Neuronal stem cell (in vitro differentiated cells): ENCODE measurements at regions not wholly inside any gene's neighbourhood (a gene's known extent, or its start where the extent isn't known, plus 50 kb on each side); places are given as distances from the start of the nearest gene placed in this dataset.

ENCODE experiments used
- DNase-seq: peaks from one replicate; pipeline ENCODE4 v3.0.0-alpha.2; 2013; ENCODE audit warnings: low spot score
- H2AFZ ChIP-seq: one replicate; pipeline ENCODE4 v1.6.1; 2013; ENCODE audit warnings: mild to moderate bottlenecking, low read length, inconsistent platforms
- H2AK5ac ChIP-seq: 2 replicates; pipeline ENCODE4 v1.6.1; 2013; ENCODE audit warnings: low read depth, mild to moderate bottlenecking, inconsistent platforms, low read length, moderate library complexity, mixed read lengths
- H2BK120ac ChIP-seq: 2 replicates; pipeline ENCODE4 v1.6.1; 2013; ENCODE audit warnings: low read depth, mild to moderate bottlenecking, inconsistent platforms, low read length, moderate library complexity, mixed read lengths
- H2BK12ac ChIP-seq: one replicate; pipeline ENCODE4 v1.6.1; 2013; ENCODE audit warnings: low read length, inconsistent platforms
- H2BK15ac ChIP-seq: 2 replicates; pipeline ENCODE4 v1.6.1; 2013; ENCODE audit warnings: mild to moderate bottlenecking, low read length, inconsistent platforms, mixed read lengths
- H2BK5ac ChIP-seq: one replicate; pipeline ENCODE4 v1.6.1; 2013; ENCODE audit warnings: inconsistent platforms, mild to moderate bottlenecking, low read length, moderate library complexity
- H3K14ac ChIP-seq: one replicate; pipeline ENCODE4 v1.6.1; 2013; ENCODE audit warnings: low read length, inconsistent platforms
- H3K18ac ChIP-seq: 2 replicates; pipeline ENCODE4 v1.6.1; 2013; ENCODE audit warnings: low read length, inconsistent platforms
- H3K23ac ChIP-seq: 2 replicates; pipeline ENCODE4 v1.6.1; 2013; ENCODE audit warnings: low read depth, mild to moderate bottlenecking, mixed read lengths, low read length, inconsistent platforms; ENCODE audit not compliant: poor library complexity
- H3K27ac ChIP-seq: replicated peaks from 3 replicates; pipeline ENCODE4 v1.5.1; 2013; ENCODE audit warnings: low read length, inconsistent platforms
- H3K27me3 ChIP-seq, 3 experiments: 2 replicates each; pipeline ENCODE4 v1.6.1; 2013; ENCODE audit warnings: low read length in 3 of 3, mild to moderate bottlenecking in 2 of 3, inconsistent platforms in 1 of 3, low read depth in 1 of 3, mixed read lengths in 1 of 3, moderate library complexity in 1 of 3; ENCODE audit not compliant: control insufficient read depth in 3 of 3, insufficient read depth in 3 of 3
- H3K36me3 ChIP-seq, 2 donors: replicated peaks in 1 of 2; 2 replicates each; pipeline ENCODE4 v1.6.1; 2013; ENCODE audit warnings: low read length in 2 of 2; ENCODE audit not compliant: control insufficient read depth in 2 of 2, insufficient read depth in 2 of 2
- H3K4ac ChIP-seq: 2 replicates; pipeline ENCODE4 v1.6.1; 2013; ENCODE audit warnings: inconsistent platforms, mild to moderate bottlenecking, low read length, moderate library complexity
- H3K4me1 ChIP-seq, 2 donors: 1 replicate in 1 of 2; 2 replicates in 1 of 2; pipeline ENCODE4 v1.6.1; 2013; ENCODE audit warnings: low read length in 2 of 2, low read depth in 1 of 2; ENCODE audit not compliant: control insufficient read depth in 2 of 2, insufficient read depth in 1 of 2
- H3K4me2 ChIP-seq: one replicate; pipeline ENCODE4 v1.6.1; 2013; ENCODE audit warnings: mild to moderate bottlenecking, low read length, inconsistent platforms; ENCODE audit not compliant: insufficient read depth, poor library complexity, severe bottlenecking
- H3K4me3 ChIP-seq, 2 donors: 2 replicates each; pipeline ENCODE4 v1.5.1; 2013; ENCODE audit warnings: low read length in 2 of 2, mild to moderate bottlenecking in 2 of 2, inconsistent platforms in 1 of 2, moderate library complexity in 1 of 2
- H3K79me1 ChIP-seq: one replicate; pipeline ENCODE4 v1.6.1; 2013; ENCODE audit warnings: low read depth, mild to moderate bottlenecking, inconsistent platforms, low read length, moderate library complexity
- H3K9ac ChIP-seq: one replicate; pipeline ENCODE4 v1.6.1; 2013; ENCODE audit warnings: mild to moderate bottlenecking, low read depth, low read length, inconsistent platforms; ENCODE audit not compliant: poor library complexity
- H3K9me3 ChIP-seq, 2 donors: replicated peaks in 1 of 2; 2 replicates each; pipeline versions ENCODE3 to v1.6.1; 2013; ENCODE audit warnings: low read length in 2 of 2, mild to moderate bottlenecking in 2 of 2, inconsistent platforms in 1 of 2, low read depth in 1 of 2, mixed read lengths in 1 of 2, moderate library complexity in 1 of 2; ENCODE audit not compliant: control insufficient read depth in 2 of 2, insufficient read depth in 1 of 2
- H4K8ac ChIP-seq: one replicate; pipeline ENCODE4 v1.6.1; 2013; ENCODE audit warnings: low read depth, mild to moderate bottlenecking, inconsistent platforms, low read length, moderate library complexity
- H4K91ac ChIP-seq: one replicate; pipeline ENCODE4 v1.6.1; 2013; ENCODE audit warnings: low read length, low read depth, mild to moderate bottlenecking, inconsistent platforms; ENCODE audit not compliant: poor library complexity
- WGBS, 2 donors: extraction: QIAGEN DNeasy Blood & Tissue Kit; methylation state at CpG; one replicate each; pipeline ENCODE4 v1.1.7; 2013; ENCODE audit warnings: missing lambda C conversion rate in 2 of 2, mixed read lengths in 1 of 2; ENCODE audit not compliant: insufficient read length in 2 of 2, insufficient replicate concordance in 1 of 2; ENCODE audit errors: extremely low coverage in 2 of 2; 5-methylcytosine and 5-hydroxymethylcytosine counted together

DNA sequence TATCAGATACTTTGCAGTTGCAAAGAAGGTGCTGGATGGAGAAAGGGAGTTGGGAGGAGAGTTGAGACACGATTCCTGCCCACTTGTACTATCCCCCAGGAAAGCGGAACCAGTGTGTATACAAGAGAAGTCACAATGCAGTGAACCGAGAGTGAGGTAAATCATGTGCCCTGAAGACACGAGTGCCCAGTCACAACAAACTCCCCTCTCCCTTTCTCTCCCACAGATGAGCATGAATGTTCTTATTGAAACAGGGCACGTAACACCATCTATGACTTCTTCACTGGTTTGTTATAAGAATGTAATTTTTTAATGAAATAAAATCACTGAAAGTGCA, 155.7 kb downstream of the IRS1 start:
- H3K9me3 ChIP-seq, result peaks cover 3 to 24% of the 10 kb centered on the region in 2 donors
- no peak overlapping the region for H3K9ac ChIP-seq
- no peaks in the 10 kb centered on the region for H3K79me1 ChIP-seq
- no peak overlapping the region for H3K18ac ChIP-seq
- peaks cover 7 to 15% of the 10 kb centered on the region in 2 donors for H3K4me1 ChIP-seq
- H3K4me3 ChIP-seq, result no peak overlapping the region
- no peak for DNase-seq
- WGBS, 2 donors, result no CpG with 5 or more reads among the region's 5 CpGs
- no peak overlapping the region for H3K4ac ChIP-seq
- no peak overlapping the region for H3K4me2 ChIP-seq
- H3K27ac ChIP-seq, result no peak overlapping the region
- no peak overlapping the region for H2BK120ac ChIP-seq
- H3K14ac ChIP-seq, result no peak overlapping the region
- no peak overlapping the region for H2BK5ac ChIP-seq
- H3K36me3 ChIP-seq, result no peaks in the 10 kb centered on the region
- H4K91ac ChIP-seq, result no peak overlapping the region
- H4K8ac ChIP-seq, result no peak overlapping the region
- no peak overlapping the region for H3K23ac ChIP-seq
- H2BK12ac ChIP-seq, result no peak overlapping the region
- H3K27me3 ChIP-seq, result no peaks in the 10 kb centered on the region
- H2BK15ac ChIP-seq, result no peak overlapping the region
- H2AFZ ChIP-seq, result peak overlapping the region; percentile 79
- no peak overlapping the region for H2AK5ac ChIP-seq

DNA sequence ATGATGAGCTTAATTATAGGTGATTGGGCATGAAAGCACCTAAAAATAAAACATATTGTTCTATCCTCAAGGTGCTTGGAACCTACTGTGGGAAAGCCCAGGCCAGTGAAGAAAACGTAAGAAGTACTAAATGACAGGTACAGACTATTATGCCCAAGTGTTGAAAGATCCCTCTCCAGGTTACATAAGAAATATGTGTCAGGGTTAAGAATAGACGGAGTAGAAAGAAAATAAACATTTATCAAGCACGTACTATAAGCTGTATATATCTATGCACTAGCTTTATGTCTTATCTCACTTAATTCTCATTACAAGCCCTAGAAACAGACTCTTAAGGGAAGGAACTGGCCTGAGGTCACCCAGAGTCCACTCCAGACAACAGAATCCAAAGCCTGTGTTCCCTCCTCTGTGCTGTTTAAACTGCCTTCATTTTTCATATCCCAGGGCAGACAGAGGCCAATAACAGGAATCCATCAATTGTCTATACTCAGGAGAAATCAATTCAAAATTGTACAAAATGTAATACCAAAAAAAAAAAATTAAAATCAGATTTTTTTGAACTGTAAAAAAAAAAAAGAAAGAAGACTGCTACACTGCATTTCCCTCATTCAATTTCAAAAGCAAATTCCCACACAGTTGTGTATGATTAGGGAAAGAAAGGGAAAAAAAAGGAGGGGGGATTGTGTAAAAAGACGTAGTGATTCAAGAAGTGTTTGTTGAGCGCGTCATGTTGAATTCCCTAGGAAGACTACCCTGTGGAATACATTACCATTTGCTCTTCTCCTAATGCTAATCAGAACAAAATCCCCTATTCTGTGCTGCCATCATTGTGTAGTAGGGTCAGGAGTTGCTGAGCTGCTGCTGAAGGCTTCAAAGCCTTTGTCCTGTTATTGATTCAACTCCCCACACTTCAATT, 156.3 kb downstream of the IRS1 start:
- H3K4me1 ChIP-seq, result peaks cover 7 to 15% of the 10 kb centered on the region in 2 donors
- no peak overlapping the region for H3K23ac ChIP-seq
- H2AFZ ChIP-seq, result peak overlapping the region; percentile 79
- H3K27me3 ChIP-seq, result no peaks in the 10 kb centered on the region
- no peaks in the 10 kb centered on the region for H3K79me1 ChIP-seq
- H3K14ac ChIP-seq, result no peak overlapping the region
- H3K9me3 ChIP-seq, result peaks cover 3 to 22% of the 10 kb centered on the region in 2 donors
- no peak overlapping the region for H3K4ac ChIP-seq
- no peaks in the 10 kb centered on the region for H3K36me3 ChIP-seq
- no peak overlapping the region for H2BK12ac ChIP-seq
- H4K8ac ChIP-seq, result no peak overlapping the region
- no peak overlapping the region for H2BK5ac ChIP-seq
- DNase-seq, result no peak
- H3K4me2 ChIP-seq, result no peak overlapping the region
- no peak overlapping the region for H3K18ac ChIP-seq
- no peak overlapping the region for H3K27ac ChIP-seq
- H3K4me3 ChIP-seq, result no peak overlapping the region
- no peak overlapping the region for H4K91ac ChIP-seq
- H3K9ac ChIP-seq, result no peak overlapping the region
- H2BK15ac ChIP-seq, result no peak overlapping the region
- no peak overlapping the region for H2BK120ac ChIP-seq
- no CpG with 5 or more reads among the region's 6 CpGs for WGBS, 2 donors
- H2AK5ac ChIP-seq, result no peak overlapping the region

DNA sequence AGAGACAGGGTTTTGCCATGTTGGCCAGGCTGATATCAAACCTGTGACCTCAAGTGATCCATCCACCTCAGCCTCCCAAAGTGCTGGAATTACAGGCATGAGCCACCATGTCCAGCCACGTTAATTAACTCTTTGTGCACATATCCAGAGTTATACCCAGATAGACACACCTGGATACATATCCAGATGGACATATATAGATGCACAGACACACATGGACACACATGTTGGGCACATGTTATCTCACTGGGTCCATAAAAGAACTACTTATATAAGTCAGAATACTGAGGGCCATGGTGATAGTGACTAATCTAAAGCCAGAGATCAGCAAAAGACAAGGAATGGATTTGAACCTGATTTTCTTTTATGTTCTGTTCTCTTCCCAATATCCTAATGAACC, 158.6 kb downstream of the IRS1 start:
- no peak overlapping the region for H4K91ac ChIP-seq
- peaks cover 3 to 15% of the 10 kb centered on the region in 2 donors for H3K9me3 ChIP-seq
- H4K8ac ChIP-seq, result no peak overlapping the region
- no peak overlapping the region for H2AFZ ChIP-seq
- H2BK12ac ChIP-seq, result no peak overlapping the region
- no peaks in the 10 kb centered on the region for H3K27me3 ChIP-seq
- H3K36me3 ChIP-seq, result no peaks in the 10 kb centered on the region
- no peak overlapping the region for H3K27ac ChIP-seq
- no peak overlapping the region for H3K23ac ChIP-seq
- H2BK5ac ChIP-seq, result no peak overlapping the region
- H3K14ac ChIP-seq, result no peak overlapping the region
- H3K4ac ChIP-seq, result no peak overlapping the region
- DNase-seq, result no peak
- H3K18ac ChIP-seq, result no peak overlapping the region
- H3K4me2 ChIP-seq, result no peak overlapping the region
- no peak overlapping the region for H3K9ac ChIP-seq
- H3K4me3 ChIP-seq, result no peak overlapping the region
- no peak overlapping the region for H2BK15ac ChIP-seq
- H3K79me1 ChIP-seq, result no peaks in the 10 kb centered on the region
- no peak overlapping the region for H2BK120ac ChIP-seq
- no peak overlapping the region for H2AK5ac ChIP-seq
- peaks cover 7 to 15% of the 10 kb centered on the region in 2 donors for H3K4me1 ChIP-seq
- no CpG with 5 or more reads among the region's 1 CpG for WGBS, 2 donors

DNA sequence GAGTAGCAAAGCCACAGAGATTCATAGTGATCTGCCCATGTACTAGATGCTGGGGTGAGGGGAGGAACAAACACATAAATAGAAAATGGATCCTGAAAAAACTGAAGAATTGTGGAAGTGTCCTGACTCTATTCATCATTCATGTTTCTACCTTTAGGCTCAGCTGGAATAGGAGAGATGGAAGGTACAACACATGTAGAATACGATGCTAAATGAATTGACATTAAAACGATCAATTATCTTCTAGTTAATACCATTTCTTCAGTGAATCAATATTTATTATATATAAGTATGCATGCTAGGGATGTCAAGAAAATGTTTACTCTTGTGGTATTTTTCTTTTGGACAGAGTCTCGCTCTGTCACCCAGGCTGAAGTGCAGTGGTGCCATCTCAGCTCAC, 159.1 kb downstream of the IRS1 start:
- no peak overlapping the region for H2AFZ ChIP-seq
- H3K14ac ChIP-seq, result no peak overlapping the region
- H3K18ac ChIP-seq, result no peak overlapping the region
- no peak overlapping the region for H4K8ac ChIP-seq
- H2BK120ac ChIP-seq, result no peak overlapping the region
- H3K4ac ChIP-seq, result no peak overlapping the region
- no peaks in the 10 kb centered on the region for H3K36me3 ChIP-seq
- no peak for DNase-seq
- H3K27ac ChIP-seq, result no peak overlapping the region
- no peaks in the 10 kb centered on the region for H3K79me1 ChIP-seq
- peaks cover 7 to 15% of the 10 kb centered on the region in 2 donors for H3K4me1 ChIP-seq
- no peak overlapping the region for H4K91ac ChIP-seq
- no peak overlapping the region for H3K4me3 ChIP-seq
- H2BK5ac ChIP-seq, result no peak overlapping the region
- H3K27me3 ChIP-seq, result no peaks in the 10 kb centered on the region
- no peak overlapping the region for H2AK5ac ChIP-seq
- peaks cover 3 to 10% of the 10 kb centered on the region in 2 donors for H3K9me3 ChIP-seq
- H3K4me2 ChIP-seq, result no peak overlapping the region
- H2BK15ac ChIP-seq, result no peak overlapping the region
- no peak overlapping the region for H3K9ac ChIP-seq
- WGBS, 2 donors, result no CpG with 5 or more reads among the region's 3 CpGs
- no peak overlapping the region for H3K23ac ChIP-seq
- no peak overlapping the region for H2BK12ac ChIP-seq
